Activated naive CD4-positive, alpha-beta T cell treated with anti-CD3 and anti-CD28 coated beads for 36 hours (primary cell): ENCODE measurements at regions not wholly inside any gene's neighbourhood (a gene's known extent, or its start where the extent isn't known, plus 50 kb on each side); places are given as distances from the start of the nearest gene placed in this dataset.

Source experiments
- CTCF ChIA-PET: fragments of 350-600 bp; sonication (Branson Sonifier 250); formaldehyde crosslinking; loops from one replicate; lab custom pipeline; 2021; ENCODE audit warnings: antibody characterized with exemption; lab: Charles Lee
- DNase-seq: peaks from one replicate; pipeline ENCODE4 v3.0.0-alpha.2; 2020
- H3K27ac Mint-ChIP-seq: one replicate; pipeline ENCODE4 v1.8.0; 2021; ENCODE audit warnings: mild to moderate bottlenecking, mixed read lengths
- H3K27me3 Mint-ChIP-seq: one replicate; pipeline ENCODE4 v1.8.0; 2021; ENCODE audit warnings: low read depth, mixed read lengths
- H3K36me3 Mint-ChIP-seq: one replicate; pipeline ENCODE4 v1.8.0; 2021; ENCODE audit warnings: low read depth, mixed read lengths
- H3K4me1 Mint-ChIP-seq: one replicate; pipeline ENCODE4 v1.8.0; 2021; ENCODE audit warnings: low read depth, mixed read lengths
- H3K4me3 Mint-ChIP-seq: one replicate; pipeline ENCODE4 v1.8.0; 2021; ENCODE audit warnings: mild to moderate bottlenecking, moderate library complexity, mixed read lengths
- H3K9me3 Mint-ChIP-seq: one replicate; pipeline ENCODE4 v1.8.0; 2021; ENCODE audit warnings: mixed read lengths
- intact Hi-C: fragments of 100-400 bp; cut with micrococcal nuclease; formaldehyde crosslinking; loops from one replicate; pipeline ENCODE4 v1.15.1; 2023

DNA sequence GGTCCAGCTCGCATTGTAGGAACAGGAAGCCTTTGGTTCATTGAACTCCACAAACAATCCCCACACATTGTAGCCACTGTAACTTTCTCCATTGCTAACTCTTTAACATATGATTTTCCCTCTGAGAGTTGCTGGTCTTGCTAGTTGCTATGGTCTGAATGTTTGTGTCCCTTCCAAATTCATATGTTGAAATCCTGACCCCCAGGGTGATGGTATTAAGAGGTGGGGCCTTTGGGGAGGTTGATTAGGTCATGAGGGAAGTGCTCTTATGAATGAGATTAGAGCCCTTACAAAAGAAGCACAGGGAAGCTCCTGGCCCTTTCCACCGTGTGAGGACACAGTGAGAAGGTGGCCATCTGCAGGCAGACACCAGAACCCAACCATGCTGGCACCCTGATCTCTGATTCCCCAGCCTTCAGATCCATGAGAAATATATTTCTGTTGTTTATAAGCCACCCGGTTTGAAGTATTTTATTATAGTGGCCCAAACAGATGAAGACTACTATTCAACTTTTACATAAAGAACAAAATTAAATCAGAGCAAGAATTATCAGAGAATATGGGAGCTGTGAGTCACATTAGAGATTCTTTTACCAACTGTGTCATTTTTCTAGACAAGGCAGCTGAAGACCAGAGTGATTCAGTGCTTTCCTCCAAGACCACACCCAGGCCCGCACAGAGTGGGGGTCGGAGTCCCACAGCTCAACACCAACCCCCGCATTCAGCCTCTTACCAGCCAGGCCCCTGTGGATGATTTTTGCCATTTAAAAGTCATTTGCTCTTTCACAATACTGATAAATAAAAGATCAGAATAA is 143.0 kb downstream of the SAMD5 start:
- CTCF ChIA-PET: no interaction called here
- Mint-ChIP-seq H3K27me3 (peaks cover 7% of the 10 kb centered on the region), H3K4me3 (no peak overlapping the region), H3K36me3 (no peaks in the 10 kb centered on the region), H3K9me3 (no peaks in the 10 kb centered on the region), H3K27ac (no peak overlapping the region), H3K4me1 (no peaks in the 10 kb centered on the region)
- intact Hi-C loops: no loop called here
- no peak for DNase-seq

DNA sequence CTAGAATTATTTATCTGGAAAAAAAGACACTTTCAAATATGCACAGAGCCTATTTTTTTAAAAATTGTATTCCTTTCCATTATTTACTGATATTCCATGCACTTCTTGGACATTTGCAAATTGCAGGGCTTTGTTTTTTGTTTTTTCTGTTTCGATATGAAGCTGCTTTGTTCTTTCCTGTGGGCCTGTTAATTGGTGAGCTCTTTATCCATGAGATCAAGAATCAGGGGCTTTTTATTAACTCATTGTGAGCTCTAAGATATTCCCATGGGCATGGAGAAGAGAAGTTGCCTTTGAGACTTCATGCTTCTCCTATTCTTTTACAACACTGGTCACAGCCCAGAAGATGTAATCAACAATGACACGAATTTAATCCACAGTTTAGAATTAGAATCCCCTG is 145.1 kb downstream of the SAMD5 start:
- no peaks in the 10 kb centered on the region for H3K36me3 Mint-ChIP-seq
- H3K4me1 Mint-ChIP-seq: no peaks in the 10 kb centered on the region
- intact Hi-C loops: no loop called here
- no peaks in the 10 kb centered on the region for H3K9me3 Mint-ChIP-seq
- no peak overlapping the region for H3K4me3 Mint-ChIP-seq
- peaks cover 4% of the 10 kb centered on the region for H3K27me3 Mint-ChIP-seq
- CTCF ChIA-PET: no interaction called here
- no peak overlapping the region for H3K27ac Mint-ChIP-seq
- DNase-seq: no peak

DNA sequence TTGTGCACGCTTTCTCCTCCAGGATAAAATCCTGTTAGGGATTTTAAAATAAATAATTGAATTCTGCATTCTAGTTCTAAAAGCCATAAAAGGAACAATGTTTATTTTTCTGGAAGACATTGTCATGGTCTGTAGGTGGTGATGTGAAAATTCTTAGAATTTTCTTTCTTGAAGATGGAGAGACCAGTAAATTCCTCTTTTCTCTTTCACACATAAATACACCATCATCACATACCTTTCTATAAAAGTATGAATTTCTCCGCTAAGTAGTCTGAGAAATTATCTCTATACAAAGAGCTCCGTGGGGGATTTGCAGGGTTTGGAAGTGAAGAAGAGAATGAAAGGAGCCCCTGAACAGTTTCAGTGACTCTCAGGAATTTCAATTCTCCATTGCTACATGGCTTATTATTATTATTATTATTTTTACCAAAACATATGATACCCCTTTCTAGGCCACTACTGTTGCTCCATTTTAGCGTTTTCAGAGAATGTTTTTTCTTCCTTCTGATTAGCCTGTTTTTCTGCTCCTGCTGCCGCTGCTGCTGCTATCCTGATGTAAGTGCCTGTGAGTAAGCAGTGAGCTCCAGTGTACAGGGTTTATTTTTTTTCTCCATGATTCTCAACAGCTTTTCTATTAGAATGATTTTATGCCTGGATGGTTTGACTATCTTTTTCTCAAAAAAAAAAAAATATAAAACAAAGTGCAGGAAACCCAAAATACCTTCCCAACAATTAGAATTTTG is 145.8 kb downstream of the SAMD5 start:
- Mint-ChIP-seq H3K9me3 (no peaks in the 10 kb centered on the region), H3K4me1 (no peaks in the 10 kb centered on the region), H3K27me3 (peaks cover 4% of the 10 kb centered on the region), H3K36me3 (no peaks in the 10 kb centered on the region), H3K4me3 (no peak overlapping the region), H3K27ac (no peak overlapping the region)
- CTCF ChIA-PET: no interaction called here
- intact Hi-C loops: no loop called here
- no peak for DNase-seq

DNA sequence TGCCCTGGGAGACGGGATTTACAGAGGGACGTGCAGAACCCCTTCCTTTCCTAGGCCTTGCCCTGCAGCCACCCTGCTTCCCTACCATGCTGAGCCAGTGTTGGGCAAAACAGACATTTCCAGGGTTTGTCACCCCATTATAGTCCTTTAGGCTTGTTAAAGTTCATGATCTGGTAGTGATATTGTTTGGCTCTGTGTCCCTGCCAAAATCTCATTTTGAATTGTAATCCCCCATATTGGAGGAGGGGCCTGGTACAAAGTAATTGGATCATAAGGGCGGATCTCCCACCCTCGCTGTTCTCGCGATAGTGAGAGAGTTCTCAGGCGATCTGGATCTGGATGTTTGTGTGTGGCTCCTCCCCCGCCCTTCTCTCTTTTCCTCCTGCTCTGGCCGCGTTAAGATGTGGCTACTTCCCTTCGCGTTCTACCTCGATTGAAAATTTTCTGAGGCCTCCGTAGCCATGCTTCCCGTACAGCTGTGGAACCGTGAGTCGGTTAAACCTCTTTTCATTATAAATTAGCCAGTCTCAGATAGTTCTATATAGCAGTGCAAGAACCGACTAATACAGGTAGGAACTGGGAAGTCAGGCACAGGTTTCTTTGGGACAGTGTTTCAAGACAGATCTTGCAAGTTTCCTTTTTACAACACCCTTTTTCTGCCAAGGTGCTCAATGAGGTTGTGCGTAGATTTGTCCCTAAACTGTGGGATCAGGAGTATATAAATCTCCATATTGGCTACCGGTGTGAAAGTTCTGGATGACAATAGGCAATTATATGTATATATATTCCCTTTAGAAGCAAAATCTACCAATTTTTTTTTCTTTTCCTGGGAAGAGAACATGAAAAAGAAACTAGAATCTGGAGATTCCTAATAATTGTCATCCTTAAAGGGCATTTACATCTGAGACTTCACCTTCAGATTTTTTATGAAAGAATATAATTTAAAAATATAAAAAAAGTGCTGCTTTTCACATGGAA is 152.1 kb downstream of the SAMD5 start:
- no peak for DNase-seq
- Mint-ChIP-seq H3K36me3 (no peaks in the 10 kb centered on the region), H3K4me1 (no peaks in the 10 kb centered on the region), H3K4me3 (no peak overlapping the region), H3K27me3 (no peaks in the 10 kb centered on the region), H3K27ac (no peak overlapping the region), H3K9me3 (no peaks in the 10 kb centered on the region)
- CTCF ChIA-PET: no interaction called here
- intact Hi-C loops: no loop called here

DNA sequence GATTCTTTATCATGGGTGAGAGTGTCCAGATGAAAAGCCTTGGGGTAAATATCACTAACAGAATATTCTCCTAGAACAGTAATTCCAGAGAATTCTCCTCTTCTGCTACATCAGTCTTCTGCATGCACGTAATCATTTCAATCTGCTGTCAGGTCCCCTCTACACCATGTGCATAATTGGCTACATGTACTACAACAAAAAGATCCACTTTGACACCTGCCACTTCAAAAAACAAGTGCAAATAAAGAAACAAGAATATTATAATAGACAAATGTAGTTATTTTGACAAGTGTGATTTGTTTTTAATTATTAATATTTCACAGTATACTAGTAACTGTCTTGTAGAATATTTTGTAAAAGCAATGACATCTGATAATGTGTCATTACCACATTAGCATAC is 154.2 kb downstream of the SAMD5 start:
- Mint-ChIP-seq H3K27ac (no peak overlapping the region), H3K36me3 (no peaks in the 10 kb centered on the region), H3K4me3 (no peak overlapping the region), H3K27me3 (no peaks in the 10 kb centered on the region), H3K9me3 (no peaks in the 10 kb centered on the region), H3K4me1 (no peaks in the 10 kb centered on the region)
- CTCF ChIA-PET: no interaction called here
- intact Hi-C loops: no loop called here
- no peak for DNase-seq

DNA sequence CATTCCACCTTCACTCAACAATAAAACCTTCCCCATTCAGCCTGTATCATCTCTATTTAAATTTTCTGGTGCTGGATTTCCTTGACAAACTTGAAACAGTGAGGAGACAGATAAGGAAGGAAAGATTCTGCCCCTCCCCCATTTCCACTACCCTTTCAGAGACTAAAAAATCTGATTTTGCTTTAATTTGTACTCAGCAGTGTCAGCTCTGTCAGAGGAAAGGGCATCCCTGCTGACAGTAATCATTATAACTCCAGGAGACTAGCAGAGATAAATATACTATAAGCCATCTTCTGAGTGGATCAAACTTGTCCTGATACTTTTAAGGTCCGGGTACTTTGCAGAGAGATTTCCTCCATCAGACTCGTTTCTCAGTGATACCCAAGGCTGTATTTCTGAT is 155.6 kb downstream of the SAMD5 start:
- Mint-ChIP-seq H3K4me1 (no peaks in the 10 kb centered on the region), H3K4me3 (no peak overlapping the region), H3K27me3 (no peaks in the 10 kb centered on the region), H3K9me3 (no peaks in the 10 kb centered on the region), H3K36me3 (no peaks in the 10 kb centered on the region), H3K27ac (no peak overlapping the region)
- no peak for DNase-seq
- intact Hi-C loops: no loop called here
- CTCF ChIA-PET: no interaction called here

DNA sequence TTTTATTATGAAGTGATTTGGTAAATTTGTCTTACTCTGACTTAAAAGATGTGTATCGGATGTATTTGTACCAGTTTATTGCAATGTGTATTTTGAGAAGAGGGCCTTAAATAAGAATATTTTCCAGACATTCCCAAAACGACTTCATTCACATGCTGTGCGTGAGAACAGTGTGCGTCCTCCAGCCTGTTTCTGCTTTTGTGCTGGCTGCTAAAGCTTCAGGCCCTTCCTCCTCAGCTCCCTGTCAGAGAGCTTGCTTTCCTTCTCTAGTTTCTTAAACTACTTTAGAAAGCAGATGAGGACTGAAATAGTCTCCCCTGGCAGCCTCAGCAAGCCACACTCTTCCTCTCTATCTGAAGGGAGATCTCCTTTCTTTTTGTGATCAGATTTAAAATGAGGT is 157.8 kb downstream of the SAMD5 start:
- H3K27me3 Mint-ChIP-seq: no peaks in the 10 kb centered on the region
- H3K27ac Mint-ChIP-seq: no peak overlapping the region
- H3K36me3 Mint-ChIP-seq: no peaks in the 10 kb centered on the region
- CTCF ChIA-PET: no interaction called here
- no peak overlapping the region for H3K4me3 Mint-ChIP-seq
- intact Hi-C loops: no loop called here
- no peak for DNase-seq
- H3K4me1 Mint-ChIP-seq: no peaks in the 10 kb centered on the region
- peaks cover 6% of the 10 kb centered on the region for H3K9me3 Mint-ChIP-seq

DNA sequence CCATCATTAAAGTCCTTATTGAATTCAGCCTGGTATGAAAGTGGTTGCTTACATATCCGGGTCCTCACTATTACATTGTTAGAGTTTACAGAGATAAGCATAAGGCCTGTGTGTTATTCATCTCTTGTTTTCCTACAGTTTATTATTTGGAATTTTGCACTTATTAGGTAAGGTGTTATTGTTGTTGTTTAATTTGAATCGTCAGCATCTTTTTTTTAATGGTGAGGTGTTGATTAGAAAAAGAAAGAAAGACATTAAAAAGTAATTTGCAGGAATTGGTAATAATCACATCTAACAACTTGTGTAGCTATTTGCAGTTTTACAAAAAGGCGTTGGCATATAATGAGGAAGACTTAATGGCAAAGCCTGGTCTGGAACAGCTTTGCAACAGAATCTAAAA is 158.6 kb downstream of the SAMD5 start:
- intact Hi-C loops: no loop called here
- Mint-ChIP-seq H3K4me3 (no peak overlapping the region), H3K9me3 (peaks cover 6% of the 10 kb centered on the region), H3K27ac (no peak overlapping the region), H3K36me3 (no peaks in the 10 kb centered on the region), H3K27me3 (no peaks in the 10 kb centered on the region), H3K4me1 (no peaks in the 10 kb centered on the region)
- CTCF ChIA-PET: no interaction called here
- DNase-seq: no peak

DNA sequence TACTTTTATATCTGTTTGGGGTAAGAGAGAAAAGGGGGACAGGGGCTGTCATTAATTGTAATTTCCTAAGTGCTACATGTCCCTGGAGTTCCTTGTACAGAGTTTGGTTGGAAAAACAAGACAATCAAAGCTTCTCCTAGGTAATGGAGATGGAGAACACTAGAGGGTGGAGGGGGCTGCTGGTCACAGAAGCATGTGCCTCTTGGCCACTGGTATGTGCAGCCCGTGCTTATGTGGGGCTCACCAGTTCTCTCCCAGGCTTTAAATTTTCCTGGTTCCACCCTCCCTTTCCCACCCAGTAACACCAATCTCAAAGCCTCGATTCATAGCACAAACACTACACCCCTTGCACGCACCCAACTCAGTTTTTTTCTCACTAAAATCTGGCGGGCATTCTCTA is 165.6 kb downstream of the SAMD5 start:
- peaks cover 6% of the 10 kb centered on the region for H3K9me3 Mint-ChIP-seq
- H3K36me3 Mint-ChIP-seq: no peaks in the 10 kb centered on the region
- no peak overlapping the region for H3K4me3 Mint-ChIP-seq
- intact Hi-C loops: no loop called here
- CTCF ChIA-PET: no interaction called here
- H3K27me3 Mint-ChIP-seq: peaks cover 3% of the 10 kb centered on the region
- H3K4me1 Mint-ChIP-seq: no peaks in the 10 kb centered on the region
- no peak for DNase-seq
- H3K27ac Mint-ChIP-seq: no peak overlapping the region

DNA sequence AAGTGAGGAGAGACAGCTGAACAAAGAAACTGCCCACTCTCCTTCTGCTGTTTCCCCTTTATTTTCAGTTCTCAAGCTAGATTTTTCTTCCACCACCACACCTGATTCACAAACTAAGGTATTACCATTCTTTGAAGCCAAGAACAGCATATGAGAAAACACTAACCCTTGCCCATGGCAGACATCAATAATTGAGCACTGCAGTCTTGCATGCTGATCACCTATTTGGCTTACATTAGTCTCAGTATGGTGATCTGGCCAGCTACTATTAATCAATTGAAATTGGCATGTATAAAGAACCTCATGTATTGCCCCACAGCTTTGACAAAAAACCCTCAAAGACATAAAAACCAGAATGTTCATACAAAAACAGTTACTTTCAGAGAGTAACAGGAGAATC is 166.3 kb downstream of the SAMD5 start:
- no peaks in the 10 kb centered on the region for H3K4me1 Mint-ChIP-seq
- peaks cover 3% of the 10 kb centered on the region for H3K9me3 Mint-ChIP-seq
- H3K36me3 Mint-ChIP-seq: no peaks in the 10 kb centered on the region
- CTCF ChIA-PET: interaction anchor here (0.6 kb wide), 1 partner anchor 461 kb away, joined by 3 read pairs; no protein-coding TSS in a partner anchor
- DNase-seq: no peak
- no peak overlapping the region for H3K4me3 Mint-ChIP-seq
- intact Hi-C loops: no loop called here
- H3K27ac Mint-ChIP-seq: no peak overlapping the region
- H3K27me3 Mint-ChIP-seq: peaks cover 3% of the 10 kb centered on the region

DNA sequence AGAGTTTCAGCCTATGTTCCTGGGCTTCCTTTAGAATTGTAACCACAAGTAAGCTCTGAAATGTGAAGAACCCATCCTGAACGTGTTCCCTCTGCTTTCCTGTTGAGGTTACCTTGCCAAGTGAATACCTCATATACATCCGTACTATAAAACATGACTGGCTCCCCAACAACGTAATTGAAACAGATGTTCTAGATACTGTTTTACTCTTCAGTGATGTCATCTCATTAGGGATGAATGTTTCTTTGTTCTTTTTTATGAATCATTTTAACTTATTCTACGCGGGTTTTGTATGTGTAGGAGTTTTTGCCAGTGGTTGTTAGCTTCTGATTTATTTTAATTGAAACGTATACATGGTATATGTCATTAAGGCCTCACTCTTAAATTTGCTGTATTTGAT is 166.8 kb downstream of the SAMD5 start:
- no peak overlapping the region for H3K27ac Mint-ChIP-seq
- H3K4me1 Mint-ChIP-seq: no peaks in the 10 kb centered on the region
- H3K27me3 Mint-ChIP-seq: peaks cover 3% of the 10 kb centered on the region
- no peaks in the 10 kb centered on the region for H3K9me3 Mint-ChIP-seq
- no peak overlapping the region for H3K4me3 Mint-ChIP-seq
- no peak for DNase-seq
- intact Hi-C loops: no loop called here
- no peaks in the 10 kb centered on the region for H3K36me3 Mint-ChIP-seq
- CTCF ChIA-PET: no interaction called here

DNA sequence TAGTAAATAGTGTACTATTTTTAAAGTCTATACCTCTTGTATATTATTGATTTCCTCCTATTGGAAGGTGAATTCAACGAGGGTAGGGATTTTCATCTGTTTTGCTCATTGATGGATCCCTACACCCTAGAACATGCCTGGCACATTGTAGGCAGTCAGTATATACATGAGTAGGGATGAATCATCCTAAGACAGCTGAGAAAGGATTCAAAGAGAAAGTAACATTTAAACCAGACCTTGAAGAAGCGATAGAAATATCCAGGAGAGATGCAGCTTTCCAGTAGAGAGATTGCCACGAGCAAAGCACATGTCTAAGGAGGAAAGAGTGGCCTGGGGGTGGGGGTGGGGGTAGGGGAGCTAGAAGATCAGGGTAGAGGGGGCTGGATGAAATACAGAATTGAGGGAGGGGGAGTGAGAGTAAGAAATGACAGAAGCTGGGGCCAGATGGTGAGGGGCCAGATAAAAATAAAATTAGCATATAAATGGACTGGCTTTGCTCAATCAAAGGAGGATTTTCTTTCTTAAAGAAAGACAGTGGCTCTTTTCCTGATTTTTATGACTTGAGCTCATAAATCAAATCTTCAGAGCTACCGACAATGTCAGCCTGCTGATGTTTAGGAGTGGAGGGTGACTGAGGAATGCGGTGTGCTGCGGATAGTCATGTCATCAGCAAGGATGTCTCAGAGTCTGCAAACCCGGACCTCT is 168.2 kb downstream of the SAMD5 start:
- DNase-seq: no peak
- H3K4me3 Mint-ChIP-seq: no peak overlapping the region
- CTCF ChIA-PET: no interaction called here
- H3K27ac Mint-ChIP-seq: no peak overlapping the region
- no peaks in the 10 kb centered on the region for H3K4me1 Mint-ChIP-seq
- intact Hi-C loops: no loop called here
- H3K36me3 Mint-ChIP-seq: no peaks in the 10 kb centered on the region
- no peaks in the 10 kb centered on the region for H3K9me3 Mint-ChIP-seq
- peaks cover 3% of the 10 kb centered on the region for H3K27me3 Mint-ChIP-seq
